Natural killer cell (primary cell): ENCODE measurements at regions not wholly inside any gene's neighbourhood (a gene's known extent, or its start where the extent isn't known, plus 50 kb on each side); places are given as distances from the start of the nearest gene placed in this dataset.

Experiments used
- ATAC-seq, 3 donors: fragments of 150-1000 bp in 2 of 3; fragments of 200-7000 bp in 1 of 3; cut with Tn5 transposase; 1 replicate in 1 of 3; 2 replicates in 2 of 3; pipeline ENCODE4 v1.10.0; 2021; ENCODE audit warnings: mild to moderate bottlenecking in 2 of 3, moderate library complexity in 2 of 3
- DNase-seq, 2 donors: peaks; one replicate each; pipeline versions ENCODE4 v3.0.0 to v3.0.0-alpha.2; 2013 to 2021; ENCODE audit warnings: mixed read lengths in 1 of 2
- H3K27ac ChIP-seq: one replicate; pipeline ENCODE4 v1.5.1; 2013; ENCODE audit warnings: mild to moderate bottlenecking, low read length
- H3K27me3 ChIP-seq: one replicate; pipeline ENCODE4 v1.6.1; 2013; ENCODE audit warnings: low read length; ENCODE audit not compliant: control insufficient read depth, insufficient read depth
- H3K36me3 ChIP-seq: one replicate; pipeline ENCODE4 v1.6.1; 2013; ENCODE audit warnings: low read length; ENCODE audit not compliant: control insufficient read depth, insufficient read depth
- H3K4me1 ChIP-seq: one replicate; pipeline ENCODE4 v1.6.1; 2013; ENCODE audit warnings: low read length; ENCODE audit not compliant: control insufficient read depth, insufficient read depth
- H3K4me3 ChIP-seq: one replicate; pipeline ENCODE4 v1.5.1; 2013; ENCODE audit warnings: low read length
- H3K9me3 ChIP-seq: one replicate; pipeline ENCODE4 v1.6.1; 2013; ENCODE audit warnings: low read length; ENCODE audit not compliant: control insufficient read depth, insufficient read depth
- H3K27ac Mint-ChIP-seq, 2 donors: one replicate each; pipeline ENCODE4 v1.8.0; 2022; ENCODE audit warnings: mild to moderate bottlenecking in 2 of 2, mixed read lengths in 2 of 2, moderate library complexity in 1 of 2
- H3K27me3 Mint-ChIP-seq, 2 donors: one replicate each; pipeline ENCODE4 v1.8.0; 2022; ENCODE audit warnings: low read depth in 2 of 2, mixed read lengths in 2 of 2
- H3K36me3 Mint-ChIP-seq: one replicate; pipeline ENCODE4 v1.8.0; 2022; ENCODE audit warnings: mixed read lengths
- H3K4me1 Mint-ChIP-seq, 2 donors: one replicate each; pipeline ENCODE4 v1.8.0; 2022; ENCODE audit warnings: mixed read lengths in 2 of 2
- H3K4me3 Mint-ChIP-seq: one replicate; pipeline ENCODE4 v1.8.0; 2022; ENCODE audit warnings: mild to moderate bottlenecking, moderate library complexity, mixed read lengths
- H3K9me3 Mint-ChIP-seq, 2 donors: one replicate each; pipeline ENCODE4 v1.8.0; 2022; ENCODE audit warnings: mixed read lengths in 2 of 2
- WGBS: methylation state at CpG from one replicate; pipeline ENCODE4 v1.1.7; 2013; ENCODE audit warnings: missing lambda C conversion rate; ENCODE audit not compliant: insufficient coverage; 5-methylcytosine and 5-hydroxymethylcytosine counted together
- intact Hi-C: fragments of 100-400 bp; cut with micrococcal nuclease; formaldehyde crosslinking; loops from one replicate; pipeline ENCODE4 v1.14.2; 2022
- TF ChIP-seq, protein P1 (sequence below): fragments of 200-600 bp; IDR thresholded peaks from one replicate; pipeline ENCODE4 v1.8.0; 2022; ENCODE audit warnings: antibody characterized with exemption

DNA sequence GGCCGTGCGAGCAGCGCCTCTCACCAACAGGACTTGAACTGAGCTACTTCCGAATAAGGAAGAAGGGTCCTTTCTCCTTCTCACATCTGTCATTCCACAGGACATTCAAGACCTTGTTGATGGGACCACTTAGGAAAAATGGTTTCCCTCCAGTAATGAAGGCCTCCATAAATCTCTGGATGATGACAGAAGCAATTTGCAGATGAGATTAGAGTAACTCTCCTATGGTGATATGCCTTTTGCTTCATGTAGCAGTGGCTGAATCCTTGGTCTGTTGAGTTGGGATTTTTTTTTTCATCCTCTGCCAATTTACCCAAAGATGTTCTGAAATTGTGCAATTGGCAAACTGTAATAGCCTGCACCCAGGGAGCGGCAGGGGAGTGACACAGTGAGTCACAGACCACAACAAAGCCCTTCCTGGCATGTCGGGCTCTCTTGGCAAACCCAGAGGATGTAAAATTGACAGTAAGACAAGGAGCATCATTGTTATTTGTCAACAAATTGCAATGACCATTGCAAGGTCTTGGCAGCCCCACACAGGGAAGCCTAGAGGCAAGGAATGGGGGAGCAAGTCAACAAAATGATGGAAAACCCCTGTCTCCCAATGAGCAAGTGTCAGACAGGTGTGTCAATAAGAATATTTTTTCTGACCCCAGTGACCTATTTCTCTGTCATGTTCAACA, 275.9 kb downstream of the ACTL7B start:
- no peaks in the 10 kb centered on the region for H3K4me1 Mint-ChIP-seq
- no peak for ATAC-seq
- DNase-seq, result no peak
- H3K4me1 ChIP-seq, result no peaks in the 10 kb centered on the region
- H3K4me3 Mint-ChIP-seq, result no peak overlapping the region
- H3K27me3 ChIP-seq, result no peaks in the 10 kb centered on the region
- no peaks in the 10 kb centered on the region for H3K9me3 Mint-ChIP-seq
- H3K9me3 ChIP-seq, result no peaks in the 10 kb centered on the region
- no peak overlapping the region for H3K4me3 ChIP-seq
- intact Hi-C loops, result no loop called here
- WGBS, result 79% methylated on average over 6 of the region's 6 CpGs
- TF ChIP-seq, protein P1, sequence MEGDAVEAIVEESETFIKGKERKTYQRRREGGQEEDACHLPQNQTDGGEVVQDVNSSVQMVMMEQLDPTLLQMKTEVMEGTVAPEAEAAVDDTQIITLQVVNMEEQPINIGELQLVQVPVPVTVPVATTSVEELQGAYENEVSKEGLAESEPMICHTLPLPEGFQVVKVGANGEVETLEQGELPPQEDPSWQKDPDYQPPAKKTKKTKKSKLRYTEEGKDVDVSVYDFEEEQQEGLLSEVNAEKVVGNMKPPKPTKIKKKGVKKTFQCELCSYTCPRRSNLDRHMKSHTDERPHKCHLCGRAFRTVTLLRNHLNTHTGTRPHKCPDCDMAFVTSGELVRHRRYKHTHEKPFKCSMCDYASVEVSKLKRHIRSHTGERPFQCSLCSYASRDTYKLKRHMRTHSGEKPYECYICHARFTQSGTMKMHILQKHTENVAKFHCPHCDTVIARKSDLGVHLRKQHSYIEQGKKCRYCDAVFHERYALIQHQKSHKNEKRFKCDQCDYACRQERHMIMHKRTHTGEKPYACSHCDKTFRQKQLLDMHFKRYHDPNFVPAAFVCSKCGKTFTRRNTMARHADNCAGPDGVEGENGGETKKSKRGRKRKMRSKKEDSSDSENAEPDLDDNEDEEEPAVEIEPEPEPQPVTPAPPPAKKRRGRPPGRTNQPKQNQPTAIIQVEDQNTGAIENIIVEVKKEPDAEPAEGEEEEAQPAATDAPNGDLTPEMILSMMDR, result no peak
- no peaks in the 10 kb centered on the region for H3K36me3 Mint-ChIP-seq
- H3K36me3 ChIP-seq, result no peaks in the 10 kb centered on the region
- H3K27ac Mint-ChIP-seq, result no peak overlapping the region
- no peak overlapping the region for H3K27ac ChIP-seq
- H3K27me3 Mint-ChIP-seq, result peaks cover 0 to 5% of the 10 kb centered on the region in 2 donors

DNA sequence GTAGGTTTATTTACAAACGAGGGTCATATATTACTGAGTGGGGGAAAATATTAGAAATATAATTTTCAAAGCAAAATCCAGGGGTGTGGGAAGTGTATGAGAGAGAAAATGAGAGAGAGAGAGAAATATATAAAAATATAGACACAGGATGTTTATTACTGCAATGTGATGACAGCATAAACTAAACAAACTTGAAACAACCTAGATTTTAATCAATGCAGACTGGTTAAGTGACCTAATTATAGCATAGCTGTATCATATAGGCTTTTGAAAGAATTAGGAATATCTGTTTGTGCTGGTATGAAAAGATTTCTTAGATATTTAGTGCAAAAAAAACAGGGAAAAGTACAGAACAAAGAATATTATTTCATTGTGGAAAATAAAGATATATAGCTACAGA, 280.5 kb downstream of the ACTL7B start:
- Histone ChIP-seq H3K4me3 (no peak overlapping the region), H3K27ac (no peak overlapping the region), H3K36me3 (no peaks in the 10 kb centered on the region), H3K4me1 (no peaks in the 10 kb centered on the region), H3K9me3 (no peaks in the 10 kb centered on the region), H3K27me3 (no peaks in the 10 kb centered on the region)
- no peak for DNase-seq
- Mint-ChIP-seq H3K4me1 (no peaks in the 10 kb centered on the region), H3K27me3 (no peaks in the 10 kb centered on the region), H3K27ac (no peak overlapping the region), H3K4me3 (no peak overlapping the region), H3K36me3 (no peaks in the 10 kb centered on the region), H3K9me3 (no peaks in the 10 kb centered on the region)
- 0% methylated on average over 1 of the region's 1 CpG for WGBS
- intact Hi-C loops, result no loop called here
- TF ChIP-seq, protein P1, result no peak
- no peak for ATAC-seq

GRCh38 chr9:108569624-108570023, 286.2 kb downstream of the ACTL7B start:
- Histone ChIP-seq H3K9me3 (no peaks in the 10 kb centered on the region), H3K27ac (no peak overlapping the region), H3K4me3 (no peak overlapping the region), H3K36me3 (no peaks in the 10 kb centered on the region), H3K27me3 (no peaks in the 10 kb centered on the region), H3K4me1 (no peaks in the 10 kb centered on the region)
- H3K27me3 Mint-ChIP-seq, result peaks cover 3 to 7% of the 10 kb centered on the region in 2 donors
- H3K36me3 Mint-ChIP-seq, result no peaks in the 10 kb centered on the region
- no peak overlapping the region for H3K27ac Mint-ChIP-seq
- no peaks in the 10 kb centered on the region for H3K4me1 Mint-ChIP-seq
- H3K4me3 Mint-ChIP-seq, result no peak overlapping the region
- ATAC-seq, result no peak
- H3K9me3 Mint-ChIP-seq, result peaks cover 0 to 2% of the 10 kb centered on the region in 2 donors
- 58% methylated on average over 3 of the region's 3 CpGs for WGBS
- no peak for DNase-seq
- TF ChIP-seq, protein P1, result no peak
- intact Hi-C loops, result no loop called here

- Mint-ChIP-seq H3K4me1 (no peaks in the 10 kb centered on the region), H3K27me3 (peaks cover 3 to 7% of the 10 kb centered on the region in 2 donors), H3K9me3 (peaks cover 0 to 2% of the 10 kb centered on the region in 2 donors), H3K36me3 (no peaks in the 10 kb centered on the region), H3K27ac (no peak overlapping the region), H3K4me3 (no peak overlapping the region)
- no peak for DNase-seq
- Histone ChIP-seq H3K4me3 (no peak overlapping the region), H3K27ac (no peak overlapping the region), H3K36me3 (no peaks in the 10 kb centered on the region), H3K27me3 (no peaks in the 10 kb centered on the region), H3K4me1 (no peaks in the 10 kb centered on the region), H3K9me3 (no peaks in the 10 kb centered on the region)
- no peak for ATAC-seq
- WGBS, result 82% methylated on average over 3 of the region's 3 CpGs
- intact Hi-C loops, result no loop called here
- TF ChIP-seq, protein P1, result no peak
Measured at GRCh38 chr9:108568093-108568492, 287.7 kb downstream of the ACTL7B start.
